ENCODE measurements at regions not wholly inside any gene's neighbourhood (a gene's known extent, or its start where the extent isn't known, plus 50 kb on each side); places are given as distances from the start of the nearest gene placed in this dataset.
"Not testable (repeated sequence)": the region's sequence is repeated elsewhere in the genome, so short reads cannot be mapped to it uniquely, and the experiment has no call there.

DNA sequence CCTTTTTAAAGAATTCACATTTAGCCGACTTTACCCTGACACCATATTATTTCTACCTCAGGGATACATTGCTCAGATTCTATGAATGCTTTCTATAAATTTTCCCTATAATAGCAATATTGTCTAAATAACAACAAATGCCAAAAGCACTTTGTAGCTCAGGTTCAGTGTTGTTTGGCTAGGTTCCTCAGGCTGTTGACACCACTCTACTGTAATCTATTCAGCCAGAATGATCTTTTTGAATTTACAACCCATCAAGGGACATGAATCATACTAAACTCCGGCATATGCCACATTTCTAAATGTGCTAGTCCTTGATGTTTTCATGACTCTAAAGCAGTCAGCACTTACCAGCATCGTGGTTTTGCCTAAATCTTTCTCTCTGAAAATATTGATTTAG, 641.5 kb upstream of the CDH10 start:
- H3F3A ChIP-seq (ENCODE audit: insufficient read depth) = no peaks in the 10 kb centered on the region
- no peak overlapping the region for H3K9ac ChIP-seq (ENCODE audit: low read length)
- TF ChIP-seq, protein P1, sequence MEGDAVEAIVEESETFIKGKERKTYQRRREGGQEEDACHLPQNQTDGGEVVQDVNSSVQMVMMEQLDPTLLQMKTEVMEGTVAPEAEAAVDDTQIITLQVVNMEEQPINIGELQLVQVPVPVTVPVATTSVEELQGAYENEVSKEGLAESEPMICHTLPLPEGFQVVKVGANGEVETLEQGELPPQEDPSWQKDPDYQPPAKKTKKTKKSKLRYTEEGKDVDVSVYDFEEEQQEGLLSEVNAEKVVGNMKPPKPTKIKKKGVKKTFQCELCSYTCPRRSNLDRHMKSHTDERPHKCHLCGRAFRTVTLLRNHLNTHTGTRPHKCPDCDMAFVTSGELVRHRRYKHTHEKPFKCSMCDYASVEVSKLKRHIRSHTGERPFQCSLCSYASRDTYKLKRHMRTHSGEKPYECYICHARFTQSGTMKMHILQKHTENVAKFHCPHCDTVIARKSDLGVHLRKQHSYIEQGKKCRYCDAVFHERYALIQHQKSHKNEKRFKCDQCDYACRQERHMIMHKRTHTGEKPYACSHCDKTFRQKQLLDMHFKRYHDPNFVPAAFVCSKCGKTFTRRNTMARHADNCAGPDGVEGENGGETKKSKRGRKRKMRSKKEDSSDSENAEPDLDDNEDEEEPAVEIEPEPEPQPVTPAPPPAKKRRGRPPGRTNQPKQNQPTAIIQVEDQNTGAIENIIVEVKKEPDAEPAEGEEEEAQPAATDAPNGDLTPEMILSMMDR (IDR thresholded peaks at IDR 0.05; ENCODE audit: insufficient read depth, low read length, poor library complexity, severe bottlenecking) = no peak
- TF ChIP-seq EZH2phosphoT487 (conservative IDR thresholded peaks at IDR 0.05; ENCODE audit: low read length) = no peak
- no peaks in the 10 kb centered on the region for H3K9me2 ChIP-seq (replicated peaks; ENCODE audit: insufficient read depth, low read length)
- no peak overlapping the region for H3K4me3 ChIP-seq (ENCODE audit: insufficient read depth, low read length, poor library complexity, severe bottlenecking)
- H3K79me2 ChIP-seq (ENCODE audit: insufficient read depth, low read length) = no peaks in the 10 kb centered on the region
- no peak overlapping the region for H3K27ac ChIP-seq (ENCODE audit: low read depth, low read length)
- H4K20me1 ChIP-seq (ENCODE audit: low read depth, low read length) = no peaks in the 10 kb centered on the region
- no peaks in the 10 kb centered on the region for H3K36me3 ChIP-seq (ENCODE audit: low read length)
- H3K4me2 ChIP-seq (ENCODE audit: low read depth, low read length, poor library complexity, severe bottlenecking) = no peak overlapping the region
- no peaks in the 10 kb centered on the region for H3K9me3 ChIP-seq (ENCODE audit: insufficient read depth, low read length)
- H2AFZ ChIP-seq (ENCODE audit: low read depth, low read length, severe bottlenecking) = peak overlapping the region; percentile 12
- no peaks in the 10 kb centered on the region for H3K27me3 ChIP-seq (ENCODE audit: low read length)

DNA sequence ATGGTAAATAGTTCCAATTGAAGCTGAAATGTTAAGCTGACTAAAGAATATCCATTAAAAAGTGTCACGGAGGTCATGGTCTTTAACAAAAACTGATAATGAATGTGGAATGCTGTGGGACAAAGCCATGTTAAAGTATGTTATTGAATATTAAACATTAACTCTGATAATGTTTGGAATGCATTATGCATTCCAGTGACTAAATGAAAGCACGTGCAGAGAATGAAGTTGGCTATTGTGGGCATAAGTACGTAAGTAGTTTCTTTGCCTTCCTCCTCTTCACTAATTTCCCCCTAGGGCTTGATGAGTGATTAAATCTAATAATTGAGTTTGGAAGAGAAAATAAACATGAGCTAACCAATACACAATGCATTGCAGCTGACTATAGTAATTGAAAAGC, 640.4 kb upstream of the CDH10 start:
- H3K4me2 ChIP-seq (ENCODE audit: low read depth, low read length, poor library complexity, severe bottlenecking) = no peak overlapping the region
- no peak overlapping the region for H2AFZ ChIP-seq (ENCODE audit: low read depth, low read length, severe bottlenecking)
- H3F3A ChIP-seq (ENCODE audit: insufficient read depth) = no peaks in the 10 kb centered on the region
- H3K9ac ChIP-seq (ENCODE audit: low read length) = no peak overlapping the region
- no peaks in the 10 kb centered on the region for H3K9me2 ChIP-seq (replicated peaks; ENCODE audit: insufficient read depth, low read length)
- no peak overlapping the region for H3K27ac ChIP-seq (ENCODE audit: low read depth, low read length)
- TF ChIP-seq, protein P1 (IDR thresholded peaks at IDR 0.05; ENCODE audit: insufficient read depth, low read length, poor library complexity, severe bottlenecking) = no peak
- TF ChIP-seq EZH2phosphoT487 (conservative IDR thresholded peaks at IDR 0.05; ENCODE audit: low read length) = no peak
- no peak overlapping the region for H3K4me3 ChIP-seq (ENCODE audit: insufficient read depth, low read length, poor library complexity, severe bottlenecking)
- no peaks in the 10 kb centered on the region for H4K20me1 ChIP-seq (ENCODE audit: low read depth, low read length)
- H3K79me2 ChIP-seq (ENCODE audit: insufficient read depth, low read length) = no peaks in the 10 kb centered on the region
- H3K27me3 ChIP-seq (ENCODE audit: low read length) = no peaks in the 10 kb centered on the region
- no peaks in the 10 kb centered on the region for H3K36me3 ChIP-seq (ENCODE audit: low read length)
- H3K9me3 ChIP-seq (ENCODE audit: insufficient read depth, low read length) = no peaks in the 10 kb centered on the region

DNA sequence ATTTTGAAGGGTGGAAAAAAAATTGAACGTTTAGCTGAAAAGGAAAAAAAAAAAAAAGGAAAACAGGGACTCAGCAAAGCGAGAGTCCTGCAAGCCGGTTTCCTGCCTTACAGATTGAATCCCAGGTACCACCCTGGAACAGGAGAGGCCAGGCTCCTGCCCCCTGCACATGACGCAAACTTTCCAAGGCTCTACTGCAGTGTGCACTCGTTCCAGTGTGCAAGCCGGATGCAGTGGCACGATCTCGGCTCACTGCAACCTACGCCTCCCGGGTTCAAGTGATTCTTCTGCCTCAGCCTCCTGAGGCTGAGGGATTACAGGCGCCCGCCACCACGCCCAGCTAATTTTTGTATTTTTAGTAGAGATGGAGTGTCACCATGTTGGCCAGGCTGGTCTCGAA, 618.7 kb upstream of the CDH10 start:
- H3K9me3 ChIP-seq (ENCODE audit: insufficient read depth, low read length); H3K36me3 ChIP-seq (ENCODE audit: low read length); H3K27ac ChIP-seq (ENCODE audit: low read depth, low read length); H3K4me3 ChIP-seq (ENCODE audit: insufficient read depth, low read length, poor library complexity, severe bottlenecking); H3K27me3 ChIP-seq (ENCODE audit: low read length); H3K79me2 ChIP-seq (ENCODE audit: insufficient read depth, low read length); H4K20me1 ChIP-seq (ENCODE audit: low read depth, low read length); H2AFZ ChIP-seq (ENCODE audit: low read depth, low read length, severe bottlenecking); H3F3A ChIP-seq (ENCODE audit: insufficient read depth); H3K9ac ChIP-seq (ENCODE audit: low read length); H3K9me2 ChIP-seq (replicated peaks; ENCODE audit: insufficient read depth, low read length); H3K4me2 ChIP-seq (ENCODE audit: low read depth, low read length, poor library complexity, severe bottlenecking): not testable (repeated sequence)

DNA sequence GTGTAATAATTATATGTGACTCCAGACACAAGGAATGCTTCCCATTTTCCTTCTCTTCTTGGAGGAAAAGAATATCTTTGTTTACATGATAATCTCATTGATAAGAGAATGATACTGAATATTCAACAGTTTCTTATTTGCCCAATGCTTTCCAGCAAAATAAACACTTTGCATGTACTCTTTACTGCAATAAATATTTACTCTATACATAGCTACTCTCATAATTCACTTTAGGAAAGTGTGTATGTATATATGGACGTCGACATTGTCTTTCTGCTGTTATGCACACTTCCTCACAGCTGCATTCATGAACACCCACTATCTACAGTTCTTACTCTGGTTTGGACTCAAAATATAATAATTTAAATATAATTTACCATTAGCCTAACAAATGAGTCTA, 617.4 kb upstream of the CDH10 start:
- Histone ChIP-seq H3K4me2 (ENCODE audit: low read depth, low read length, poor library complexity, severe bottlenecking) (no peak overlapping the region), H3K9ac (ENCODE audit: low read length) (no peak overlapping the region), H3K27ac (ENCODE audit: low read depth, low read length) (no peak overlapping the region), H4K20me1 (ENCODE audit: low read depth, low read length) (no peaks in the 10 kb centered on the region), H3K36me3 (ENCODE audit: low read length) (no peaks in the 10 kb centered on the region), H2AFZ (ENCODE audit: low read depth, low read length, severe bottlenecking) (peak overlapping the region; percentile 13), H3K9me2 (replicated peaks; ENCODE audit: insufficient read depth, low read length) (no peaks in the 10 kb centered on the region), H3F3A (ENCODE audit: insufficient read depth) (no peaks in the 10 kb centered on the region), H3K9me3 (ENCODE audit: insufficient read depth, low read length) (no peaks in the 10 kb centered on the region), H3K79me2 (ENCODE audit: insufficient read depth, low read length) (no peaks in the 10 kb centered on the region), H3K4me3 (ENCODE audit: insufficient read depth, low read length, poor library complexity, severe bottlenecking) (no peak overlapping the region), H3K27me3 (ENCODE audit: low read length) (no peaks in the 10 kb centered on the region)
- TF ChIP-seq, protein P1 (IDR thresholded peaks at IDR 0.05; ENCODE audit: insufficient read depth, low read length, poor library complexity, severe bottlenecking) = no peak
- no peak for TF ChIP-seq EZH2phosphoT487 (conservative IDR thresholded peaks at IDR 0.05; ENCODE audit: low read length)

All from SU-DHL-6 (cell line).